ENCODE measurements at regions not wholly inside any gene's neighbourhood (a gene's known extent, or its start where the extent isn't known, plus 50 kb on each side); places are given as distances from the start of the nearest gene placed in this dataset.

DNA sequence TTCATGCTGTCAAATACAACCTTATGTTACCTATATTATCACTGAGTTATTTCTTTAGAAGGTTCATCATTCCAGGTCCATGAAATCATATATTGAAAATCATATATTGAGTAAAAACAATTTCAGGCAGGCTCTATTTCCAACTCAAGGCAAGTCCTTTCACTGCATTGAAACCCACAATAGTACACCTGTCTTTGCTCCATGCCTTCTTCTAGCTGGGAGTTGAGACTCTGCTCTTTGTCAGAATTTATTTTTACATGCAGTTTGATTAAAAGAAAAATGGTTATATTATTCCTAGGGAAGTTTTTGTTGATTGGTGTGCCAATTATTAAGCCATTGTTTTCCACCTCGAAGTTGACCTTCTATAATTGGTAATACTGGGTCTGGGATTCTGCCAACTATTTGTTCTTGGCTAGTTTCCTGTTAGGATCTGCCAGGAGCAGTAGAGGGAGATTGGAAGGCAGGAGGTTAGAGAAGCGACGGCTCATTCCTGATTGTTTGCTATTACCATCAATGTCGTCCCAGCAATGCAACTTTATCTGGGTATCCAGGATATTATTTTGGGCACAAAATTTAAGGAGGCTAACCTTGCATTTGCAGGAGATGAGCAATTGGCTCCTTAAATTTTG, 79.5 kb upstream of the MIS18BP1 start:
- H3K27ac ChIP-seq (ENCODE audit: insufficient read depth, low read length) = no peak overlapping the region
- no peak overlapping the region for H2BK20ac ChIP-seq (ENCODE audit: low read depth, low read length)
- no peaks in the 10 kb centered on the region for H3K9me1 ChIP-seq (ENCODE audit: insufficient read depth, low read length)
- no TSS peak for BruUV-seq (replicated peaks)
- TF ChIP-seq MAFK (IDR thresholded peaks at IDR 0.05; ENCODE audit: low read depth, low read length) (no peak), RCOR1 (IDR thresholded peaks at IDR 0.05; ENCODE audit: insufficient replicate concordance, low read length) (no peak), RFX5 (IDR thresholded peaks at IDR 0.05; ENCODE audit: low read depth, low read length) (no peak), NFE2L2 (IDR thresholded peaks at IDR 0.05; ENCODE audit: low read depth, low read length) (no peak), RAD21 (IDR thresholded peaks at IDR 0.05; ENCODE audit: low read length) (no peak), CEBPB (IDR thresholded peaks at IDR 0.05; ENCODE audit: low read depth, low read length) (no peak), POLR2A (IDR thresholded peaks at IDR 0.05; ENCODE audit: low read depth, low read length) (no peak), FOS (IDR thresholded peaks at IDR 0.05; ENCODE audit: low read depth, low read length) (no peak), BHLHE40 (IDR thresholded peaks at IDR 0.05; ENCODE audit: low read depth, low read length) (no peak), MAZ (IDR thresholded peaks at IDR 0.05; ENCODE audit: borderline replicate concordance, low read depth, low read length) (no peak)
- TF ChIP-seq, protein P1, sequence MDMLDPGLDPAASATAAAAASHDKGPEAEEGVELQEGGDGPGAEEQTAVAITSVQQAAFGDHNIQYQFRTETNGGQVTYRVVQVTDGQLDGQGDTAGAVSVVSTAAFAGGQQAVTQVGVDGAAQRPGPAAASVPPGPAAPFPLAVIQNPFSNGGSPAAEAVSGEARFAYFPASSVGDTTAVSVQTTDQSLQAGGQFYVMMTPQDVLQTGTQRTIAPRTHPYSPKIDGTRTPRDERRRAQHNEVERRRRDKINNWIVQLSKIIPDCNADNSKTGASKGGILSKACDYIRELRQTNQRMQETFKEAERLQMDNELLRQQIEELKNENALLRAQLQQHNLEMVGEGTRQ (IDR thresholded peaks at IDR 0.05; ENCODE audit: low read depth, low read length) = no peak
- H3K4me2 ChIP-seq (ENCODE audit: low read depth, low read length) = no peak overlapping the region
- H4K5ac ChIP-seq (ENCODE audit: low read depth, low read length) = no peak overlapping the region
- dilution Hi-C loops (cut with HindIII; ENCODE audit: low sequenced_read_pairs, unreplicated experiment) = no loop called here
- POLR2A ChIA-PET (ENCODE audit: unreplicated experiment) = no interaction called here
- no peaks in the 10 kb centered on the region for H4K20me1 ChIP-seq (ENCODE audit: insufficient read depth, low read length)
- no peak overlapping the region for H3K14ac ChIP-seq (replicated peaks; ENCODE audit: low read depth, low read length)
- no peak overlapping the region for H2AFZ ChIP-seq (replicated peaks; ENCODE audit: low read length, poor library complexity)
- H3K36me3 ChIP-seq (ENCODE audit: control insufficient read depth, insufficient read depth, low read length) = no peaks in the 10 kb centered on the region
- no CpG with 5 or more reads among the region's 4 CpGs for whole genome bisulfite sequencing, 2 experiments (ENCODE audit: extremely low coverage in 2 of 2, insufficient read length in 1 of 2)
- H3K4ac ChIP-seq (ENCODE audit: low read depth, low read length) = no peak overlapping the region
- CTCF ChIA-PET = no interaction called here
- no peak overlapping the region for H4K8ac ChIP-seq (ENCODE audit: low read depth in 2 of 2, low read length in 2 of 2)
- H3K18ac ChIP-seq (ENCODE audit: low read depth, low read length) = no peak overlapping the region
- H3K56ac ChIP-seq (ENCODE audit: extremely low read depth, insufficient read depth, low read length) = no peak overlapping the region
- H3K79me1 ChIP-seq (ENCODE audit: low read depth in 1 of 2, low read length in 2 of 2) = no peaks in the 10 kb centered on the region
- no peak overlapping the region for H2BK120ac ChIP-seq (ENCODE audit: low read depth, low read length)
- DNase-seq (no peak), ATAC-seq (ENCODE audit: low read depth) (no peak)
- in situ Hi-C loops (cut with MboI; ENCODE audit: low sequenced_read_pairs) = no loop called here
- no peaks in the 10 kb centered on the region for H3K4me1 ChIP-seq (ENCODE audit: control insufficient read depth, insufficient read depth, low read length)
- no peak overlapping the region for H2BK15ac ChIP-seq (ENCODE audit: low read depth, low read length)
- H4K91ac ChIP-seq (ENCODE audit: insufficient read depth, low read depth, low read length) = no peak overlapping the region
- no peak overlapping the region for H2AK5ac ChIP-seq (ENCODE audit: low read depth, low read length)
- H3K9ac ChIP-seq (ENCODE audit: low read depth, low read length) = no peak overlapping the region
- no peak overlapping the region for H2AK9ac ChIP-seq (replicated peaks; ENCODE audit: low read depth, low read length, poor library complexity)
- no peaks in the 10 kb centered on the region for H3K27me3 ChIP-seq (ENCODE audit: control insufficient read depth, insufficient read depth, low read length)
- no peaks in the 10 kb centered on the region; the same call in 1 of the 2 replicates for H3K9me3 ChIP-seq (ENCODE audit: control insufficient read depth, insufficient read depth, low read length)
- no peak overlapping the region for H3K23ac ChIP-seq (ENCODE audit: low read depth, low read length)
- no peak overlapping the region for H3K4me3 ChIP-seq (ENCODE audit: insufficient read depth, low read depth, low read length)
- intact Hi-C loops (cut with micrococcal nuclease) = no loop called here
- H2BK5ac ChIP-seq (ENCODE audit: low read depth, low read length, poor library complexity, severe bottlenecking) = no peak overlapping the region
